PFSK-1 (cell line): ENCODE measurements at regions not wholly inside any gene's neighbourhood (a gene's known extent, or its start where the extent isn't known, plus 50 kb on each side); places are given as distances from the start of the nearest gene placed in this dataset.

ENCODE experiments used
- FOXP2 ChIP-seq: optimal IDR thresholded peaks from 2 replicates; pipeline ENCODE3; 2011; ENCODE audit warnings: borderline replicate concordance, control low read depth, inconsistent platforms; ENCODE audit not compliant: insufficient read depth; ENCODE audit errors: extremely low read length, extremely low read depth
- POLR2AphosphoS5 ChIP-seq: IDR thresholded peaks from 2 replicates; pipeline ENCODE4 v1.6.1; 2012; ENCODE audit warnings: low read depth, mild to moderate bottlenecking, control low read depth, low read length, moderate library complexity
- SIN3A ChIP-seq: IDR thresholded peaks from 2 replicates; pipeline ENCODE4 v1.6.1; 2012; ENCODE audit warnings: mild to moderate bottlenecking, low read length, moderate library complexity, borderline replicate concordance; ENCODE audit not compliant: insufficient read depth
- TAF1 ChIP-seq: IDR thresholded peaks from 2 replicates; pipeline ENCODE4 v1.6.1; 2012; ENCODE audit warnings: low read length, control low read depth, borderline replicate concordance; ENCODE audit not compliant: insufficient read depth
- TF ChIP-seq, protein P1 (sequence below), 2 experiments: IDR thresholded peaks; 2 replicates each; pipeline versions ENCODE4 v1.6.1 to v1.8.0; 2011 to 2012; ENCODE audit warnings: low read depth in 2 of 2, low read length in 2 of 2, control low read depth in 1 of 2, inconsistent platforms in 1 of 2, mild to moderate bottlenecking in 1 of 2, moderate library complexity in 1 of 2; ENCODE audit not compliant: insufficient read depth in 1 of 2

DNA sequence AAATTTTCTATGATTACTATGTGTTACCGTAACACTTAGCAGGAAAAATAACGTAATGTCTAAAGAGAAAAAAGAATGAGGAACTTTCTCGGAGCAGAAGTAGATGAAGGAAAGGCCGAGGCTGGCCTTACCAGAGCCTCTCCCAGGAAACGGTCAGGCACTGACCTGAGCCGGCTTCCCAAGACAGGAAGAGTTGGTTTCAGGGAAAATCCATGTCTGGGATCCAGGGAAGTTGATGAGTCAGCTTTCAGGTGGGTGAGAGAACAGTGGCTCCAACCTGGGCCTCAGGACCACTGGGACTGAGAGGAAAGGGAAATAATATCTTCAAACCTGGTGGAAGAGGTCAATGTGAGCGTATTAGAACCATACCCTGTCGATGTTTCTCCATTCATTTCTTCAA is 93.3 kb upstream of the UBL3 start:
- TF ChIP-seq SIN3A (no peak), POLR2AphosphoS5 (no peak), TAF1 (no peak)

- TF ChIP-seq, protein P1, sequence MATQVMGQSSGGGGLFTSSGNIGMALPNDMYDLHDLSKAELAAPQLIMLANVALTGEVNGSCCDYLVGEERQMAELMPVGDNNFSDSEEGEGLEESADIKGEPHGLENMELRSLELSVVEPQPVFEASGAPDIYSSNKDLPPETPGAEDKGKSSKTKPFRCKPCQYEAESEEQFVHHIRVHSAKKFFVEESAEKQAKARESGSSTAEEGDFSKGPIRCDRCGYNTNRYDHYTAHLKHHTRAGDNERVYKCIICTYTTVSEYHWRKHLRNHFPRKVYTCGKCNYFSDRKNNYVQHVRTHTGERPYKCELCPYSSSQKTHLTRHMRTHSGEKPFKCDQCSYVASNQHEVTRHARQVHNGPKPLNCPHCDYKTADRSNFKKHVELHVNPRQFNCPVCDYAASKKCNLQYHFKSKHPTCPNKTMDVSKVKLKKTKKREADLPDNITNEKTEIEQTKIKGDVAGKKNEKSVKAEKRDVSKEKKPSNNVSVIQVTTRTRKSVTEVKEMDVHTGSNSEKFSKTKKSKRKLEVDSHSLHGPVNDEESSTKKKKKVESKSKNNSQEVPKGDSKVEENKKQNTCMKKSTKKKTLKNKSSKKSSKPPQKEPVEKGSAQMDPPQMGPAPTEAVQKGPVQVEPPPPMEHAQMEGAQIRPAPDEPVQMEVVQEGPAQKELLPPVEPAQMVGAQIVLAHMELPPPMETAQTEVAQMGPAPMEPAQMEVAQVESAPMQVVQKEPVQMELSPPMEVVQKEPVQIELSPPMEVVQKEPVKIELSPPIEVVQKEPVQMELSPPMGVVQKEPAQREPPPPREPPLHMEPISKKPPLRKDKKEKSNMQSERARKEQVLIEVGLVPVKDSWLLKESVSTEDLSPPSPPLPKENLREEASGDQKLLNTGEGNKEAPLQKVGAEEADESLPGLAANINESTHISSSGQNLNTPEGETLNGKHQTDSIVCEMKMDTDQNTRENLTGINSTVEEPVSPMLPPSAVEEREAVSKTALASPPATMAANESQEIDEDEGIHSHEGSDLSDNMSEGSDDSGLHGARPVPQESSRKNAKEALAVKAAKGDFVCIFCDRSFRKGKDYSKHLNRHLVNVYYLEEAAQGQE (IDR thresholded peaks at IDR 0.05; ENCODE audit: insufficient read depth in 1 of 2, low read depth in 2 of 2, low read length in 2 of 2) = no peak
- TF ChIP-seq FOXP2 = no peak
- TF ChIP-seq SIN3A = no peak
- TF ChIP-seq TAF1 = no peak
- no peak for TF ChIP-seq POLR2AphosphoS5
Observed at GRCh38 chr13:29943273-29943672, 92.9 kb upstream of the UBL3 start.

- no peak for TF ChIP-seq FOXP2
- no peak for TF ChIP-seq TAF1
- TF ChIP-seq SIN3A = no peak
- no peak for TF ChIP-seq POLR2AphosphoS5
- TF ChIP-seq, protein P1 (IDR thresholded peaks at IDR 0.05; ENCODE audit: insufficient read depth in 1 of 2, low read depth in 2 of 2, low read length in 2 of 2) = no peak
Observed at GRCh38 chr13:29940715-29941114, 90.3 kb upstream of the UBL3 start.

DNA sequence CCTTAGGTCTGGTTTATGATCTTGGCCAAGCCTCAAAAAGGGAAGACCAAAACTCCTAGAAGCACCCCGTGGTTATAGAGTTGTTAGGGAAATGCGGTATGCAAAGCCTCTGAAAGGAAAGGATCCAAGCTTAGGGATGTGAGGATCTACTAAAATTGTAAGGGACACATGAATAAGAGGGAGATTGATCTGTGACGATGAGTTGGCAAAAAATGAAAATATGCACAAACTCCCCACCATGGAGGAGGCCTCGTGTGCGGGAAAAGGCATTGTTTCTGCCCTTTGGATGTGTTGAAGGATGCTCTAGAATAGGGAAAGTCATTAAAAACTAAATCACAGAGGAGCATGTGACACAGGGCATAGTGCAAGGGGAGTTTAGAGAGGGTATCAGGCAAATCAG is 88.7 kb upstream of the UBL3 start:
- TF ChIP-seq TAF1 (no peak), POLR2AphosphoS5 (no peak), SIN3A (no peak), FOXP2 (no peak)
- TF ChIP-seq, protein P1 (IDR thresholded peaks at IDR 0.05; ENCODE audit: insufficient read depth in 1 of 2, low read depth in 2 of 2, low read length in 2 of 2) = no peak

- TF ChIP-seq, protein P1 (IDR thresholded peaks at IDR 0.05; ENCODE audit: insufficient read depth in 1 of 2, low read depth in 2 of 2, low read length in 2 of 2) = no peak
- no peak for TF ChIP-seq POLR2AphosphoS5
- TF ChIP-seq SIN3A = no peak
- TF ChIP-seq TAF1 = no peak
Observed at GRCh38 chr13:29937841-29938240, 87.4 kb upstream of the UBL3 start.
